GM12865 (cell line): ENCODE measurements at regions not wholly inside any gene's neighbourhood (a gene's known extent, or its start where the extent isn't known, plus 50 kb on each side); places are given as distances from the start of the nearest gene placed in this dataset.
"Not testable (repeated sequence)": the region's sequence is repeated elsewhere in the genome, so short reads cannot be mapped to it uniquely, and the experiment has no call there.

Experiments used
- DNase-seq: peaks from one replicate; pipeline ENCODE4 v3.0.0; 2010; ENCODE audit warnings: low read depth
- H3K4me3 ChIP-seq: 2 replicates; pipeline ENCODE4 v1.5.1; 2011; ENCODE audit warnings: mild to moderate bottlenecking, low read depth, low read length, control low read depth
- CTCF ChIP-seq: IDR thresholded peaks from 2 replicates; pipeline ENCODE4 v1.5.1; 2011; ENCODE audit warnings: low read length, control low read depth, low read depth, inconsistent platforms; ENCODE audit not compliant: insufficient read depth; ENCODE audit errors: missing control alignments

- TF ChIP-seq CTCF = no peak
- DNase-seq = no peak
- H3K4me3 ChIP-seq = no peak overlapping the region
Measured at GRCh38 chr1:172793823-172794222, 134.9 kb downstream of the FASLG start.

- no peak for TF ChIP-seq CTCF
- no peak for DNase-seq
- H3K4me3 ChIP-seq = no peak overlapping the region
Measured at GRCh38 chr1:172795741-172796140, 136.8 kb downstream of the FASLG start.

- not testable (repeated sequence) for DNase-seq, H3K4me3 ChIP-seq
Measured at GRCh38 chr1:172799804-172800203, 140.9 kb downstream of the FASLG start.

GRCh38 chr1:172801771-172802322 lies 142.9 kb downstream of the FASLG start:
- no peak for TF ChIP-seq CTCF
- no peak for DNase-seq
- H3K4me3 ChIP-seq = no peak overlapping the region

GRCh38 chr1:172809750-172810149 lies 150.8 kb downstream of the FASLG start:
- no peak for DNase-seq
- TF ChIP-seq CTCF = no peak
- H3K4me3 ChIP-seq = no peak overlapping the region

GRCh38 chr1:172810480-172811175 lies 151.7 kb downstream of the FASLG start:
- DNase-seq = no peak
- no peak overlapping the region for H3K4me3 ChIP-seq
- no peak for TF ChIP-seq CTCF

GRCh38 chr1:172811694-172812093 lies 152.8 kb downstream of the FASLG start:
- DNase-seq = no peak
- H3K4me3 ChIP-seq = no peak overlapping the region
- TF ChIP-seq CTCF = no peak
